OCI-LY1 (cell line): ENCODE measurements at regions not wholly inside any gene's neighbourhood (a gene's known extent, or its start where the extent isn't known, plus 50 kb on each side); places are given as distances from the start of the nearest gene placed in this dataset.

ENCODE experiments used
- H2AFZ ChIP-seq: fragments of 200-600 bp; sonication (generic), shearing (Covaris generic); 2 replicates; pipeline ENCODE4 v1.6.0; 2014; ENCODE audit warnings: antibody characterized with exemption, mild to moderate bottlenecking, low read length
- H3F3A ChIP-seq: fragments of 200-600 bp; sonication (generic), shearing (Covaris generic); 2 replicates; pipeline ENCODE4 v1.6.0; 2014; ENCODE audit warnings: mild to moderate bottlenecking, antibody characterized with exemption, low read length, moderate library complexity; ENCODE audit not compliant: insufficient read depth
- H3K27ac ChIP-seq: fragments of 200-600 bp; sonication (generic); 2 replicates; pipeline ENCODE4 v1.5.1; 2014; ENCODE audit warnings: low read length, mixed run types, mild to moderate bottlenecking, low read depth; ENCODE audit not compliant: poor library complexity, severe bottlenecking
- H3K27me3 ChIP-seq: fragments of 200-600 bp; sonication (generic); 2 replicates; pipeline ENCODE4 v1.6.0; 2014; ENCODE audit warnings: antibody characterized with exemption, mild to moderate bottlenecking, low read length, moderate library complexity; ENCODE audit not compliant: insufficient read depth
- H3K36me3 ChIP-seq: fragments of 200-600 bp; sonication (generic); 2 replicates; pipeline ENCODE4 v1.6.1; 2014; ENCODE audit warnings: mild to moderate bottlenecking, antibody characterized with exemption, low read length, moderate library complexity, mixed read lengths; ENCODE audit not compliant: insufficient read depth
- H3K4me1 ChIP-seq: fragments of 200-600 bp; sonication (generic); 2 replicates; pipeline ENCODE4 v1.5.1; 2014; ENCODE audit warnings: mild to moderate bottlenecking, low read length, moderate library complexity; ENCODE audit not compliant: insufficient read depth, severe bottlenecking
- H3K4me2 ChIP-seq: fragments of 200-600 bp; sonication (generic), shearing (Covaris generic); 2 replicates; pipeline ENCODE4 v1.6.1; 2014; ENCODE audit warnings: low read length
- H3K4me3 ChIP-seq: fragments of 200-600 bp; sonication (generic); 2 replicates; pipeline ENCODE4 v1.5.1; 2014; ENCODE audit warnings: low read length, low read depth, mild to moderate bottlenecking, mixed read lengths; ENCODE audit not compliant: poor library complexity, severe bottlenecking
- H3K79me2 ChIP-seq: fragments of 200-600 bp; shearing (Covaris generic); 2 replicates; pipeline ENCODE4 v1.6.1; 2016; ENCODE audit warnings: mixed run types, low read length, mixed read lengths; ENCODE audit not compliant: insufficient read depth
- H3K9ac ChIP-seq: fragments of 200-600 bp; sonication (generic), shearing (Covaris generic); 2 replicates; pipeline ENCODE4 v1.6.1; 2014; ENCODE audit warnings: mild to moderate bottlenecking, low read length, mixed read lengths
- H3K9me2 ChIP-seq: fragments of 200-600 bp; sonication (generic), shearing (Covaris generic); 2 replicates; pipeline ENCODE4 v1.6.1; 2014; ENCODE audit warnings: low read depth, mild to moderate bottlenecking, low read length, mixed read lengths
- H3K9me3 ChIP-seq: fragments of 200-600 bp; shearing (Covaris generic); 2 replicates; pipeline ENCODE4 v1.6.1; 2014; ENCODE audit warnings: low read length, mixed read lengths
- H4K20me1 ChIP-seq: fragments of 200-600 bp; sonication (generic), shearing (Covaris generic); 2 replicates; pipeline ENCODE4 v1.6.0; 2016; ENCODE audit warnings: mild to moderate bottlenecking, low read length; ENCODE audit not compliant: insufficient read depth
- EZH2 ChIP-seq: fragments of 200-600 bp; sonication (generic), shearing (Covaris generic); IDR thresholded peaks from 2 replicates; pipeline ENCODE4 v1.8.0; 2017; ENCODE audit warnings: borderline replicate concordance, mixed run types, mild to moderate bottlenecking, antibody characterized with exemption, low read length, moderate library complexity, mixed read lengths
- TF ChIP-seq, protein P1 (sequence below): fragments of 200-600 bp; sonication (generic), shearing (Covaris generic); IDR thresholded peaks from 2 replicates; pipeline ENCODE4 v1.5.1; 2017; ENCODE audit warnings: mild to moderate bottlenecking, antibody characterized with exemption, low read length, moderate library complexity, mixed read lengths

DNA sequence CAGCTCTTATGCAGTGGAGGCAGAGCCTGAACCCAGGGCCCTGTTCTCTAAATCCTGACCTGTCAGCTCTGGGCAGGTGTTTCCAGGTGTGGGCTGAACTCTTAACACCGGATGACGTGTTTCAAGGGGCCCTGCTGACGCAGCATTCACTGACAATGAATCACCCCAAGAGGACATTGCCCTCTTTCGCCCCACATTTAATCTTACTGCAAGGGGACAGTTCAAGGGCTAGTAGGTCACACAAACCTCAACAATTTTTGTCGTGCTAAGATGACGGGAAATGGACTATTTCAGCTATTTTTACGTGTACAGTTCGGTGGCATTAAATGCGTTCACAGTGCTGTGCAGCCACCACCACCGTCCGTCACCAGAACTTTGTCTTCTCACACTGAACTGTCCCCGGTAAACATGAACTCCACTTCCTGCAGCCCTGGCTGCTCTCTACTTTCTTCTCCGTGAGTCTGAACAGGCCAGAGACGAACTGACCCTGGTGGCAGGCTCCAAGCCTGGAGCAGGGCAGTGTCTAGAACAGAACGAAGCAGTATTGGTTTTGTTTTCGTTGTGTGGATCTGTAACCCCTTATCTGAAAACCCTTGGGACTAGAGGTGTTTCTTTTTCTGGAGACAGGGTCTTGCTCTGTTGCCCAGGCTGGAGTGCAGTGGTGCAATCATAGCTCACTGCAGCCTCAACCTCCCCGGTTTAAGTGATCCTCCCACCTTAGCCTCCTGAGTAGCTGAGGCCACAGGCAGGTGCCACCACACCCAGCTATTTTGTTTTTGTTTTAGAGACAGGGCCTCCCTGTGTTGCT is 88.4 kb upstream of the CIBAR2 start:
- Histone ChIP-seq H3K4me2 (no peak overlapping the region), H3K79me2 (no peaks in the 10 kb centered on the region), H3K27me3 (peaks cover 17% of the 10 kb centered on the region), H2AFZ (no peak overlapping the region), H3K9ac (no peak overlapping the region), H3K4me1 (no peaks in the 10 kb centered on the region), H3K9me2 (no peaks in the 10 kb centered on the region), H3K27ac (no peak overlapping the region), H4K20me1 (no peaks in the 10 kb centered on the region), H3K9me3 (no peaks in the 10 kb centered on the region), H3K36me3 (no peaks in the 10 kb centered on the region), H3F3A (no peaks in the 10 kb centered on the region), H3K4me3 (no peak overlapping the region)
- TF ChIP-seq EZH2 = no peak
- TF ChIP-seq, protein P1, sequence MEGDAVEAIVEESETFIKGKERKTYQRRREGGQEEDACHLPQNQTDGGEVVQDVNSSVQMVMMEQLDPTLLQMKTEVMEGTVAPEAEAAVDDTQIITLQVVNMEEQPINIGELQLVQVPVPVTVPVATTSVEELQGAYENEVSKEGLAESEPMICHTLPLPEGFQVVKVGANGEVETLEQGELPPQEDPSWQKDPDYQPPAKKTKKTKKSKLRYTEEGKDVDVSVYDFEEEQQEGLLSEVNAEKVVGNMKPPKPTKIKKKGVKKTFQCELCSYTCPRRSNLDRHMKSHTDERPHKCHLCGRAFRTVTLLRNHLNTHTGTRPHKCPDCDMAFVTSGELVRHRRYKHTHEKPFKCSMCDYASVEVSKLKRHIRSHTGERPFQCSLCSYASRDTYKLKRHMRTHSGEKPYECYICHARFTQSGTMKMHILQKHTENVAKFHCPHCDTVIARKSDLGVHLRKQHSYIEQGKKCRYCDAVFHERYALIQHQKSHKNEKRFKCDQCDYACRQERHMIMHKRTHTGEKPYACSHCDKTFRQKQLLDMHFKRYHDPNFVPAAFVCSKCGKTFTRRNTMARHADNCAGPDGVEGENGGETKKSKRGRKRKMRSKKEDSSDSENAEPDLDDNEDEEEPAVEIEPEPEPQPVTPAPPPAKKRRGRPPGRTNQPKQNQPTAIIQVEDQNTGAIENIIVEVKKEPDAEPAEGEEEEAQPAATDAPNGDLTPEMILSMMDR = no peak

DNA sequence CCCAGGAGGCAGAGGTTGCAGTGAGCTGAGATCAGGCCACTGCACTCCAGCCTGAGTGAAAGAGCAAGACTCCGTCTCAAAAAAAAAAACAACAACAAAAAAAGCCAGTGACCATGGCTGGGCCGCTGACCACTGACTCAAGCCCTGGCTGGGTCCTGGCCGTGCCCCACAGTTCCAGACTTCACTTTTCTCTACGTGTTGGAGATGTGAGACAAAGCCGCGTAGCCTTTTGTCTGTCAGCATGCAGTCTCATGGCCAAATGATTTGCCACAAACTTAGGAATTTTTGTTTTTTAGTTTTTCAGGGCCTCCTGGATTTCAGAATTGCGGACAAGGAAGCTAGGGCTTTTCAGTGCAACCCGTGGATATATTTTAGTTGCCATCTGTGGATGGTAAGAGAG is 89.3 kb upstream of the CIBAR2 start:
- TF ChIP-seq, protein P1 = no peak
- TF ChIP-seq EZH2 = no peak
- no peaks in the 10 kb centered on the region for H3K9me2 ChIP-seq
- no peak overlapping the region for H2AFZ ChIP-seq
- no peaks in the 10 kb centered on the region for H3K4me1 ChIP-seq
- no peaks in the 10 kb centered on the region for H3F3A ChIP-seq
- no peak overlapping the region for H3K27ac ChIP-seq
- H3K4me2 ChIP-seq = no peak overlapping the region
- H3K36me3 ChIP-seq = no peaks in the 10 kb centered on the region
- H3K79me2 ChIP-seq = no peaks in the 10 kb centered on the region
- H3K4me3 ChIP-seq = no peak overlapping the region
- H3K9ac ChIP-seq = no peak overlapping the region
- peaks cover 14% of the 10 kb centered on the region for H3K27me3 ChIP-seq
- H4K20me1 ChIP-seq = no peaks in the 10 kb centered on the region
- H3K9me3 ChIP-seq = no peaks in the 10 kb centered on the region

DNA sequence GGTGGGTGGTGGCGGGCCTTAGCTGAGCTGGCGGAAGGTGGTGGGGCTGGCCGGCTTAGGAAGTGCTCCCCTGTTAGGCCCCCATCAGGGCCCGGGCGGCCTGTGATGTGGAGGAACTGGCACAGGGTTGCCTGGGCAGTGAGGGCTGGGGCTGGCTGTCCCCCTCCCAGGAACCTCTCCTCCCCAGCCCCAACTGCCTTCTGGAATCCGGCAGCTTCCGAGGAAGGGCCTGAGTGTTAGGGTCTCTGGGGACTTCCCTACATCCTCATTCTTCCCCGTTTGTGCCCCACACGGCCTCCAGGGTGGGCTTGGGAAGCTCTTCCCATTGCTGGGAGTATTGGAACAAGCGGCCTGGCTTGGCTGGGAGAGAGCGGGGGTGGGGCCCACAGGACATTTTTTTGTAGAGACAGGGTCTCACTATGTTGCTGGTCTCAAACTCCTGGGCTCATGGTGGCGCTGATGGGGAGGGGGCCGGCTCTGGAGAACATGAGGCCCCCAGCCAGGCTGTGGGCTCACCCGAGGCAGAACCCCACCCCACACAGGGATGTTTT is 89.9 kb upstream of the CIBAR2 start:
- no peaks in the 10 kb centered on the region for H3F3A ChIP-seq
- no peaks in the 10 kb centered on the region for H3K79me2 ChIP-seq
- H4K20me1 ChIP-seq = no peaks in the 10 kb centered on the region
- TF ChIP-seq EZH2 = no peak
- TF ChIP-seq, protein P1 = no peak
- H3K36me3 ChIP-seq = no peaks in the 10 kb centered on the region
- no peak overlapping the region for H2AFZ ChIP-seq
- H3K9me2 ChIP-seq = no peaks in the 10 kb centered on the region
- no peaks in the 10 kb centered on the region for H3K9me3 ChIP-seq
- H3K27ac ChIP-seq = no peak overlapping the region
- H3K4me3 ChIP-seq = no peak overlapping the region
- H3K27me3 ChIP-seq = peaks cover 8% of the 10 kb centered on the region
- no peak overlapping the region for H3K4me2 ChIP-seq
- H3K4me1 ChIP-seq = no peaks in the 10 kb centered on the region
- no peak overlapping the region for H3K9ac ChIP-seq
